ENCODE measurements at regions not wholly inside any gene's neighbourhood (a gene's known extent, or its start where the extent isn't known, plus 50 kb on each side); places are given as distances from the start of the nearest gene placed in this dataset.
"Not testable (repeated sequence)": the region's sequence is repeated elsewhere in the genome, so short reads cannot be mapped to it uniquely, and the experiment has no call there.

DNA sequence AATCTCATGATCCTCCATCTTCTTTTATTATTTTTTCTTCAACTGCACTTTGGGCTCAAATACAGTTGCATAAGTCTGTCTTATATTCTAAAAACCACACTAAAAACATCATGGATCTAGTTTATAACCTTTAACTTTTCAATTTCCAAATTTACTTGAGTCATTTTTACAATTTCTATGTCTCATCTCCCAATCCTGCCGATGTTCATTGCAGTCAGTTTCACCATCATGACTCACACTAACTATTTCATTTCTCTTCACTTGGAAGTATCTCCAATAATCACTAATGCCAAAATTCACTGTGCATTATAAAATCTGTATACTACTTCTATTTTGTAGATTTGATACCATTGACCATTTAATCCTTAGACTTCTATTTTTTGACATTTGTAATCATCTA is 806.9 kb upstream of the SORCS1 start:
- Histone ChIP-seq H3K27me3 (no peaks in the 10 kb centered on the region), H3K36me3 (no peaks in the 10 kb centered on the region), H3K9me3 (no peaks in the 10 kb centered on the region), H3K4me3 (no peak overlapping the region), H3K27ac (no peak overlapping the region), H3K4me1 (no peaks in the 10 kb centered on the region)
- intact Hi-C loops (cut with DNase I; ENCODE audit: low total_unique reads), result no loop called here
- no peak for DNase-seq
- TF ChIP-seq, protein P1, sequence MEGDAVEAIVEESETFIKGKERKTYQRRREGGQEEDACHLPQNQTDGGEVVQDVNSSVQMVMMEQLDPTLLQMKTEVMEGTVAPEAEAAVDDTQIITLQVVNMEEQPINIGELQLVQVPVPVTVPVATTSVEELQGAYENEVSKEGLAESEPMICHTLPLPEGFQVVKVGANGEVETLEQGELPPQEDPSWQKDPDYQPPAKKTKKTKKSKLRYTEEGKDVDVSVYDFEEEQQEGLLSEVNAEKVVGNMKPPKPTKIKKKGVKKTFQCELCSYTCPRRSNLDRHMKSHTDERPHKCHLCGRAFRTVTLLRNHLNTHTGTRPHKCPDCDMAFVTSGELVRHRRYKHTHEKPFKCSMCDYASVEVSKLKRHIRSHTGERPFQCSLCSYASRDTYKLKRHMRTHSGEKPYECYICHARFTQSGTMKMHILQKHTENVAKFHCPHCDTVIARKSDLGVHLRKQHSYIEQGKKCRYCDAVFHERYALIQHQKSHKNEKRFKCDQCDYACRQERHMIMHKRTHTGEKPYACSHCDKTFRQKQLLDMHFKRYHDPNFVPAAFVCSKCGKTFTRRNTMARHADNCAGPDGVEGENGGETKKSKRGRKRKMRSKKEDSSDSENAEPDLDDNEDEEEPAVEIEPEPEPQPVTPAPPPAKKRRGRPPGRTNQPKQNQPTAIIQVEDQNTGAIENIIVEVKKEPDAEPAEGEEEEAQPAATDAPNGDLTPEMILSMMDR (IDR thresholded peaks at IDR 0.05), result no peak

DNA sequence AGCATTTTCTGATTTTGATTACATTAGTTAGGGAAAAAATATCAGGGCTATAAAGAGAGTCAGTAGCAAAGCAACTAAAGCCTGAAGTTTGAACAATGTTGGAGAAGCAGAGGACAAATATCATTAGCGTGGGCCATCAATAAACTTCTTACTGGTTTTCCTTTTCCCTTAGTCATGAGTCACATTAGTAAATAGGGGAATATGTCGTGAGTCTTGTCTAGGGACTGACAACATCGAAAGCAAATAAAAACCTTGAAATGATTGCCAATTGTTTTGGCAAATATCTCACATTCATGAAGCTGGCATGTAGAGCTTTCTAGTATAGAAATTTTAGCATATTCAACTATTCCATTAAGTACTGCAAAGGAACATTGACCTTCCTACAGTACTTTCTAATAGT is 806.0 kb upstream of the SORCS1 start:
- H3K4me1 ChIP-seq, result no peaks in the 10 kb centered on the region
- DNase-seq, result no peak
- no peaks in the 10 kb centered on the region for H3K9me3 ChIP-seq
- no peaks in the 10 kb centered on the region for H3K27me3 ChIP-seq
- no peaks in the 10 kb centered on the region for H3K36me3 ChIP-seq
- no peak overlapping the region for H3K4me3 ChIP-seq
- no peak overlapping the region for H3K27ac ChIP-seq
- intact Hi-C loops (cut with DNase I; ENCODE audit: low total_unique reads), result no loop called here
- TF ChIP-seq, protein P1 (IDR thresholded peaks at IDR 0.05), result no peak

DNA sequence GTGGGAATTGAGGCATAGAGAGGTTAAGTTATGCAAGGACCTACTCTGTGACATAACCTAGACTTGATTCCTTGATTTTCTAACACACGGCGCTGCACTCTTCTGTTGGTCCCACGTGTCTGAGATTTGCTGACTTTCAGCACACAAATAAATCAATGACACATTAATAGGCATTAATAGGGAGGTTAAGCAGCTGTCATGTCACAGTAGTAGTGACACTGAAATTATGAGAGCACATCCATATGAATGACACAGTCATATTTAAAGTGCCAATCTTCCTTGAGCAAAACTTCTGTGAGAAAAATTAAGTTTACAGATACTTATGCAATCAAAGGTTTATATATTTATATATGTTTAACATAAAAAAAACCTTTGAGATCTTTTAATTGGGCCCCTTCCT is 805.4 kb upstream of the SORCS1 start:
- no peaks in the 10 kb centered on the region for H3K4me1 ChIP-seq
- no peaks in the 10 kb centered on the region for H3K9me3 ChIP-seq
- no peaks in the 10 kb centered on the region for H3K27me3 ChIP-seq
- H3K4me3 ChIP-seq, result no peak overlapping the region
- TF ChIP-seq, protein P1 (IDR thresholded peaks at IDR 0.05), result no peak
- H3K27ac ChIP-seq, result no peak overlapping the region
- DNase-seq, result no peak
- H3K36me3 ChIP-seq, result no peaks in the 10 kb centered on the region
- intact Hi-C loops (cut with DNase I; ENCODE audit: low total_unique reads), result no loop called here

DNA sequence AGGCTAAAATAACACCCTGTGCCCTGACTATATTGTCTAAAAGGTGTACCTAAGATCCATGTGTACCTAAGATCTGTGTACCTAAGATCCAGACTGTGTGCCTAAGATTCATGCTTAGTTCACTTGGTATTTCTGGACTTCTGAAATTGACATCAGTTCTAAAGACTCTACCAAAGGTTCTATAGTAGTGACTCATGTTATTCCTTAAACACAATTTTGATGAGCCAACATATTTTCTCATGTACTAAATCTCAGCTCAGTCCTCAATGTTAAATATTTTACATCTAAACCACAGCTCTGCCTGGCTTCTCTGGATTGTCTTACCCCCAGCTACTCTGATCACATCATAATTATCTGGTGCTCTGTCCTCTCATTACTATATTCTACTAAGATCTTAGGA is 802.3 kb upstream of the SORCS1 start:
- TF ChIP-seq, protein P1 (IDR thresholded peaks at IDR 0.05), result no peak
- intact Hi-C loops (cut with DNase I; ENCODE audit: low total_unique reads), result no loop called here
- Histone ChIP-seq H3K9me3 (no peaks in the 10 kb centered on the region), H3K4me1 (no peaks in the 10 kb centered on the region), H3K4me3 (no peak overlapping the region), H3K27ac (no peak overlapping the region), H3K27me3 (no peaks in the 10 kb centered on the region), H3K36me3 (no peaks in the 10 kb centered on the region)
- DNase-seq, result no peak

DNA sequence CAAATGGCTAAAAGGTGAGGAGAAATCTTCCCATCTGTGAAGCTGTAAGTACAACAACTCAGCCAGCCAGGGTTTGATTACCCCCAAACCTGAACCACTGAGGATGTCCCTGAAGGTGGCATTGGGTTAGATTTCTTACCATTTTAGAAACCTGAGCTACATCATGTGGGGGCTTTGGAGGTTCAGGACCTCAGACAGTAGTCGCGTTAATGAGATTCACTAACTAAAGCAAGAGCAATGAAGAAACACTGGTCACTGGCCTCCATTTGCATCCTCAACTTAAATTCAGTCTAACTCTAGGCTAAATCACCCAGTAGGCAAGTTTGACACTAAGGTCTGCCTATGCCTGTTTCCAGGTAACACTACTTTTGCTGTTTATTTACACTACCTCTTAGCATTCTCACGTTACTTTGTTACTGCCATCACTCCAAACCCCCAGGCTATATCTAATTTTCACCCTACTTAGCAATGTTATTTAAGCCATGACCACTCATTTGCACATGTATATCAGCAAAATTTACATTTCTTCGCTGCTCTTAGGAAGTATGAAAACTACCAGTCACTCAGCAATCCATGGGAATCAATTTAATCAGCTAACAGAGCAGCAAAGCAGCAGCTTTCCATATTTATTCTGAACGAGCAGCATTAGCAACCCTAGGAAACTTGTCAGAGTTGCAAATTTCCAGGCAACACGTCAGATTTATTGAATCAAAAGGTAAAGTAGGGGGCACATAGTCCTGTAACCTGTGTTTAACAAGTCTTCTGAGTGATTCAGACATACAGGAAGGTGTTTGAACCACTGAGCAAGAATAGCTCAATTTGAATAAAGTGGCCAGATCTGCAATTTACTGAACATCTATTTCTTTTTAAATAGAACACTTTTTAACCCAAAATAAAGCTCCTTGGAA is 788.4 kb upstream of the SORCS1 start:
- no peak overlapping the region for H3K4me3 ChIP-seq
- no peaks in the 10 kb centered on the region for H3K4me1 ChIP-seq
- H3K27ac ChIP-seq, result no peak overlapping the region
- H3K27me3 ChIP-seq, result no peaks in the 10 kb centered on the region
- no peak for DNase-seq
- H3K9me3 ChIP-seq, result peaks cover 0 to 4% (median 0%) of the 10 kb centered on the region in 3 donors
- no peaks in the 10 kb centered on the region for H3K36me3 ChIP-seq
- intact Hi-C loops (cut with DNase I; ENCODE audit: low total_unique reads), result no loop called here
- TF ChIP-seq, protein P1 (IDR thresholded peaks at IDR 0.05), result no peak

DNA sequence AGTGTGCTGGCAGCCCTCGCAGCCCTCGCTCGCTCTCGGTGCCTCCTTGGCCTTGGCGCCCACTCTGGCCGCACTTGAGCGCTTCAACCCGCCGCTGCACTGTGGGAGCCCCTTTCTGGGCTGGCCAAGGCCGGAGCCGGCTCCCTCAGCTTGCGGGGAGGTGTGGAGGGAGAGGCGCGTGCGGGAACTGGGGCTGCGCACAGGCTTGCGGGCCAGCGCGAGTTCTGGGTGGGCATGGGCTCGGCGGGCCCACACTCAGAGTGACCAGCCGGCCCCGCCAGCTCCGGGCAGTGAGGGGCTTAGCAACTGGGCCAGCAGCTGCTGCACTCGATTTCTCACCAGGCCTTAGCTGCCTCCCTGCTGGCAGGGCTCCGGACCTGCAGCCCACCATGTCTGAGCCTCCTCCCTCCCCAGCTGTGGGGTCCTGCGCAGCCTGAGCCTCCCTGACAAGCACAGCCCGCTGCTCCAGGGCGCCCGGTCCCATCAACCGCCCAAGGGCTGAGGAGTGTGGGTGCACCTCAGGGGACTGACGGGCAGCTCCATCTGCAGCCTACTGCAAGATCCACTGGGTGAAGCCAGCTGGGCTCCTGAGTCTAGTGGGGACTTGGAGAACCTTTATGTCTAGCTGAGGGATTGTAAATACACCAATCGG is 786.0 kb upstream of the SORCS1 start:
- H3K36me3 ChIP-seq; H3K27me3 ChIP-seq; H3K9me3 ChIP-seq; H3K4me3 ChIP-seq; H3K27ac ChIP-seq; intact Hi-C loops (cut with DNase I; ENCODE audit: low total_unique reads); DNase-seq; H3K4me1 ChIP-seq: not testable (repeated sequence)
